OCI-LY7 (cell line): ENCODE measurements at regions not wholly inside any gene's neighbourhood (a gene's known extent, or its start where the extent isn't known, plus 50 kb on each side); places are given as distances from the start of the nearest gene placed in this dataset.

Experiments
- EZH2phosphoT487 ChIP-seq: fragments of 200-600 bp; sonication (generic); IDR thresholded peaks from 2 replicates; pipeline ENCODE4 v1.6.1; 2018; ENCODE audit warnings: low read depth, borderline replicate concordance, mild to moderate bottlenecking, mixed run types, antibody characterized with exemption, low read length, moderate library complexity, mixed read lengths
- TF ChIP-seq, protein P1 (sequence below): fragments of 200-600 bp; sonication (generic); conservative IDR thresholded peaks from 2 replicates; pipeline ENCODE4 v1.5.1; 2014; ENCODE audit warnings: mild to moderate bottlenecking, antibody characterized with exemption, low read length, moderate library complexity, mixed read lengths

DNA sequence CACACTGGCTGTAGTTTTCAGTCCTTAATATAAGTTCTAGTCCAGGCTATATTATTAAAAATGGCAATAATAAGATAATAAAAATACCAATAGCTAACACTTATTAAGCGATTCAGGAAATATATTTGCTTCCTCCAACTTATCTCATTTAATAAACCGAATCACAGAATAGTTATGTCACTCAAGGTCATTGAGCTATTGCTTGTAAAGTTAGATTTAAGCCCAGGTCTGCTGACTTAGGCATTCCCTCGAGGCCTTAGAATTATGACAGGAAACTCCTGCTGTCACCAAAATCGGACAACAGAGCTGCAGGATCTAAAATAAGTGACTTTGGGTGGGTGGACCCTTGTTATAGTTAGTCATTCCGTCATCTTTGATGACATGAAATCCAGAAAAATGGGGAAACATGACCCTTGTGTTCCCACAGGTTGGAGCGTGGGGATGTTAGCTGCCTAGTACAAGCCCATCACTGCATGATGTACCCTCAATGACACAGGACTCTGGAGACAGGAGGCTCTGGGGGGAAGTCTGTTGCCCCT is 181.3 kb upstream of the PHYHIPL start:
- TF ChIP-seq, protein P1, sequence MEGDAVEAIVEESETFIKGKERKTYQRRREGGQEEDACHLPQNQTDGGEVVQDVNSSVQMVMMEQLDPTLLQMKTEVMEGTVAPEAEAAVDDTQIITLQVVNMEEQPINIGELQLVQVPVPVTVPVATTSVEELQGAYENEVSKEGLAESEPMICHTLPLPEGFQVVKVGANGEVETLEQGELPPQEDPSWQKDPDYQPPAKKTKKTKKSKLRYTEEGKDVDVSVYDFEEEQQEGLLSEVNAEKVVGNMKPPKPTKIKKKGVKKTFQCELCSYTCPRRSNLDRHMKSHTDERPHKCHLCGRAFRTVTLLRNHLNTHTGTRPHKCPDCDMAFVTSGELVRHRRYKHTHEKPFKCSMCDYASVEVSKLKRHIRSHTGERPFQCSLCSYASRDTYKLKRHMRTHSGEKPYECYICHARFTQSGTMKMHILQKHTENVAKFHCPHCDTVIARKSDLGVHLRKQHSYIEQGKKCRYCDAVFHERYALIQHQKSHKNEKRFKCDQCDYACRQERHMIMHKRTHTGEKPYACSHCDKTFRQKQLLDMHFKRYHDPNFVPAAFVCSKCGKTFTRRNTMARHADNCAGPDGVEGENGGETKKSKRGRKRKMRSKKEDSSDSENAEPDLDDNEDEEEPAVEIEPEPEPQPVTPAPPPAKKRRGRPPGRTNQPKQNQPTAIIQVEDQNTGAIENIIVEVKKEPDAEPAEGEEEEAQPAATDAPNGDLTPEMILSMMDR, result no peak
- no peak for TF ChIP-seq EZH2phosphoT487
